ENCODE measurements at regions not wholly inside any gene's neighbourhood (a gene's known extent, or its start where the extent isn't known, plus 50 kb on each side); places are given as distances from the start of the nearest gene placed in this dataset.
A peak's percentile ranks its signal among the peaks of the same experiment; 100 is the strongest.
"Not testable (repeated sequence)": the region's sequence is repeated elsewhere in the genome, so short reads cannot be mapped to it uniquely, and the experiment has no call there.

DNA sequence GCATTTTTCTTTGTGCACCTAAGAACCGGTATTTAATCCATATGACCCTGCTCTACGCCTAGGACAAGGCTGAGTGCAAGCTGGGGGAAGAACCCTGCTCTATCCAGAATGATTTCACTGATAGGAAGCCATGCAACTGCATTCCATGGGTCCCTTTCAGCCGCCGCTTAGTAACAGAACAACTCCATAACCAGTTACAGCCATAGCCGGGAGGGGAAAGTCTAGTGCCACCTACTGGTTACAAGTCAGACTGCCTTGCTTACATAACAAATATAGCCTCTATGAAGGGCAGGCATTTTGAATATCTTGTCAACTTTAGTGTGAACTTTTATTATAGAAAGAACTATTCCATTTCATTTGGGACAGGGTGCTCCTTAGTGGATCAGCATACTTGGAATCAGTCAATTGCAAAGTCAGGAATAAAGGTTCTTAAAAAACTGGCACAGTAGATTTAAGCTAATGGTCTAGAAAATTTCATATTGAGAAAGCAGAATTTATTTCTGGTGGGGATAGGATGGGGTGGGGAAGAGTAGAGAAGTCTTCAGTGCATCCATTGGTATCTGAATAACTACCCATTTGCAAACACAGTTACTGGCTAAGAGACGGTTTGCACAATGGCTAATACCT, 521.7 kb downstream of the ADRA2A start:
- DNase-seq (ENCODE audit: low read depth) = peak; percentile 8

DNA sequence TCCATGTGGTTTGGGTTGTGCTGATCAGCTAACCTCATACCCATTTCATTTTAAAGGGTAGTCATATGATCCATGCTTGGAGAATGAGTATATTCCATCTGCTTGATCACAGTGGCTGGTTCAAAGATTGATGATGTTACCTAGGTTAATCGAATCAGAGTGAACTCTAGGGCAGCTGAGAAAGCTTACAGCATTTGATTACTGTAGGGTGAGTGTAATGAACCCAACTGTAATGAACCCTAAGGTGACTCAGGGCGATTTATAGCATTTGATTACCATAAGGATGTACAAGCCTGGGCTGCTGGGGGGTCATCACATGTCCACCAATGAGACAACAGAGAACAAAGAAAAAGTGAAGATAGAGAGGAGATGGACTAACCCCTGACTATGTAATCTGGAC, 523.1 kb downstream of the ADRA2A start:
- DNase-seq (ENCODE audit: low read depth) = no peak

DNA sequence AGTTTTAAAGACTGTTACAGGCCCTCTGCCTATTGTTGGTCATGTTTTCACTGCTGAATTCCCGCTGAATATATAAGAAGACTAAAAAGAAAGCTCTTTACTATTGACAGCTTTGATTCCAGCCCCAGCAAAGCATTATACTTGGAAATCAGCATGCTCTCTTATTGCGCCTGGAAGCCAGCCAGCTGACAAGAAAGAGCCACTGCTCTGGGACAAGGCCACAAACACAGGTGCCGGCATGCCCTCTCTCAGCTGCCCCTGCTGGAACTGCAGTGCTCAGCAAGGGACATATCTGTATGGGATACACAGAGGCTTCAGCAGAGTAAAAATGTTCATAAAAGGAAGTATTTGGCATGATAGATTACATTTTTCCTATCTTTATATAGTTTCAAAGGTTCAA, 523.9 kb downstream of the ADRA2A start:
- DNase-seq (ENCODE audit: low read depth) = no peak

DNA sequence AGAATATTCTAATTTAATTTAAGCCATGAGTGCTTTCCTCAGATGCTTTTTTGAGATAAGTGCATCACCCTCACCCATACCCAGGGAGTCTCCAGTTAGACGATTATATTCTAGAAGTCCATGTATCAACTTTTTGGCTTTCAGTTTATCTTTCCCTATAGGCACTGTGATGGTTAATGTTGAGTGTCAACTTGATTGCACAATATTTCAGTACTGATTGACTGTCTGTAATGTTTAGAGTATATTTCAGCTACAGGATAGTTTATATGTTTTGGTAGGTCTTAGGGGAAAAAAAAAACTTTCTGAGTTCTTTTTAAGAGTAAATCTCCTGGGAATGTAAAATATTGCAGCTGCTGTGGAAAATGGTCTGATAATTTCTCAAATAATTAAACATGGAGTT, 535.4 kb downstream of the ADRA2A start:
- no peak for DNase-seq (ENCODE audit: low read depth)

DNA sequence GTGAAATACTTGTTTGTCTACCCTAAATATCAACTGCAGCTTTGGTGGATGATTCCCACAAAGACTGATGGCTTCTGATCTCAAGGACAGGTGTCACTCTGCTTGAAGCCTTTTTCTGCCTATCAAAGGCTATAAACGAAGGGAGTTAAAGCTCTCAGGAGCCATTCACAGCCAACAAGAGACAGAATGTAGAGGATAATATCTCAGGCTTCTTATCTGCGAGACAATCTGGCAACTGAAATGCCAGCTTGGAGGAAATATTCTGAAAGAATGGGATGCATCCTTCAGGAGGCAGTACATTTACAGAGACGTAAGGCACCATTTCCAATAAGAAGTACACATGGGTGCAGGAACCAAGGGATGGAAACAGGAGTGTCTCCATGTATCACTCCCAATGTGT, 549.4 kb downstream of the GPAM start:
- no peak for DNase-seq (ENCODE audit: low read depth)

DNA sequence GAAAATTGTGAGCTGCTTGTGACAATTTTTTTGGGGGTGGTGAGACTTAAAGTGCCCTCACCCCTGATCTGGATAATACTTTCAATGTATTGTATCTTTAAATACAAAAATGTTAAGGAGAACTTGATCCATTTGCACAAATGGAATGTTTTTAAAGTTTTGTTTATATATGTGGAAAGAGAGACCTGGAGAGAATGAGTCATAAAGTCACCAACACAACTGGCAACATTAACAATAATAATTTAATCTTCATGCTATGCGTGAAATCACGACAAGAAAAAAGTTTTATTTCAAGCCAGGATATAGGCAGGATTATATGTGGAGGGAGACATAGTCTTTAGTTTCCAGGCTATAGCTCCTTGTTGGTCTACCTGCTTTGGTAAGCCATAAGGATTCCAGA, 537.5 kb downstream of the GPAM start:
- no peak for DNase-seq (ENCODE audit: low read depth)

DNA sequence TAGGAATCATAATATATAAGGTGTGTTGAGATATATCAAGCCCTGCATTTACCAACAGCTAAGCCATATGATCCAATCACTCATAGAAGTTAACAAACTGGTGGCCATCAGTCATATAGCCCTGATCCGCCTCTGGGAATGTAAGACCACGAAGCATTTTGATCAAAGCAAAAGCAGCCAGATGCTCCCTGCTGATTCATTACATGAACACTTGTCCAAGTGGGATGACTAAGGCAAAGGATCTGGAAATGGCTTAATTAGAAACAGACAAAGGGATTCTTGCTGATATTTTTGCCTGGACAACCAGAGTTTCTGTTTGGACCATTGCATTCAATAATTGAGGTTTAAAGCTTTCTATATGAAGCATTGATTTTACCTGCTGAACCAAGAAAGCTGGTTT, 535.5 kb downstream of the GPAM start:
- DNase-seq (ENCODE audit: low read depth) = no peak

DNA sequence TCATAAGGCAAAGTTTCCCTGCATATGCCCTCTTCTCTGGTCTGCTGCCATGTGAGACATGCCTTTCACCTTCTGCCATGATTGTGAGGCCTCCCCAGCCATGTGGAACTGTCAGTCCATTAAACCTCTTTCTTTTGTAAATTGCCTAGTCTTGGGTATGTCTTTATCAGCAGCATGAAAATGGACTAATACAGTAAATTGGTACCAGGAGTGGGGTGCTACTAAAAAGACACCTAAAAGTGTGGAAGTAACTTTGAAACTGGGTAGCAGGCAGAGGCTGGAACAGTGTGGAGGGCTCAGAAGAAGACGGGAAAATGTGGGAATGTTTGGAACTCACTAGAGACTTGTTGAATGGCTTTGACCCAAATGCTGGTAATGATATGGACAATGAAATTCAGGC, 534.5 kb downstream of the GPAM start:
- DNase-seq (ENCODE audit: low read depth) = not testable (repeated sequence)

DNA sequence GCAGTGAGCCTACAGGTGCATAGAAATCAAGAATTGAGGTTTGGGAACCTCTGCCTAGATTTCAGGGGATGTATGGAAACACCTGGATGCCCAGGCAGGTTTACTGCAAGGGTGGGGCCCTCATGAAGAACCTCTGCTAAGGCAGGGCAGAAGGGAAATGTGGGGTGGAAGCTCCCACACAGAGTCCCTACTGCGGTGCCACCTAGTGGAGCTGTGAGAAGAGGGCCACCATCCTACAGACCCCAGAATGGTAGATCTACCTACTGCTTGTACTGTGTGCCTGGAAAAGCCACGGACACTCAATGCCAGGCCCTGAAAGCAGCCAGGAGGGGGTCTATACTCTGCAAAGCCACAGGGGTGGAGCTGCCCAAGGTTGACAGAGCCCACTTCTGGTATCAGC, 533.5 kb downstream of the GPAM start:
- DNase-seq (ENCODE audit: low read depth) = no peak

DNA sequence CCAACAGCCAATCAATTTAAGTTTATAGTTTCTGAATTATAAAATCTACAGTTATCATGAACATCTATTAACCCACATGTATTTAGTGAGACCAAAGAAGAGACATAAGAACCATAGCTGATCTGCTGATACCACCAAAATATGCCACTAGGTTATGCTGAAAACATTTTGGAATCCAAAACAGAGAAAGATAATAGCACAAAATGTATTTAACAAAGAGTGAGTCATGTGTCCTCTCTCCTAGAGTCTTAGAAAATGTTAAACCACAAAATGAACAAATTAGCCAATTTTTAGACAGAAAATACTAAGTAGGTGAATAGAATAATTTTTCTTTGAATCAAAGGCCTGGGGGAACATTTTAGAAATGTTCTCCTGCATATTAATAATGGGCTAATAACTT, 527.5 kb downstream of the GPAM start:
- no peak for DNase-seq (ENCODE audit: low read depth)

DNA sequence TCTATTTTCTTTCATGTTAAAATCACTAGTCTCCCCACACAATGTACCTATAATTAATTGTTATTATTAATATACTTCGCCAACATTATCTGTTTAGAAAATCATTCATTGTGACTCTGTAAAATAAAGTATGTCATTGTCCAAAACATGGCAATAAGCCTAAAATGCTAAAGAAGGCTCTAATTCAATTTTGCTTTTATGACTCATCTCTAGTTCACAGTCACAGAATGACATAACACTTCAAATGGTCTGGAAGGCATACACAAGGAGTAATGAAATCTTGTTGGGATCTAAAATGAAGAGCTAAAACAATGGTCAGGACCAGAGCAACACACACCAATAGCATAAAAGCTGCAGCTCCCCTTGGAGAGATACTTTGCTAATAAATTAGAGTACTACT, 505.8 kb downstream of the GPAM start:
- no peak for DNase-seq (ENCODE audit: low read depth)

DNA sequence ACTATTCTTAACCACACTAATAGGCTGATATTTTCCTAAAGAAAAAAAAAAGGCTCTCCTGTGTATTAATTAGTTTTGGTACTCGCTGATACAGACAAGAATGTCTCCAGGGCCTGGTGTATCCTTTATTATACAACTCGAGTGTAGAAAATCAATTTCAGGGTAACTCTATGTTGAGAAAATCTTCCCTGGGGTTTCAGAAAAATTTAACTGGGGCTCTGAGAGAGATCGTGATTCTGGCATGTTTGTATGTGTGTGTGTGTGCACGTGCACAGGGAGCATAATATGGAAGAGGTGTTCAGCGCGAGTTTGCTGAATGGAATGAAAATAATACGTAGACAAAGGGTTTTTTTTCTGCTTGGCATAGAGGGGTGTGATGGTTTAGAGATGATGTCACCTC, 496.8 kb downstream of the GPAM start:
- no peak for DNase-seq (ENCODE audit: low read depth)

DNA sequence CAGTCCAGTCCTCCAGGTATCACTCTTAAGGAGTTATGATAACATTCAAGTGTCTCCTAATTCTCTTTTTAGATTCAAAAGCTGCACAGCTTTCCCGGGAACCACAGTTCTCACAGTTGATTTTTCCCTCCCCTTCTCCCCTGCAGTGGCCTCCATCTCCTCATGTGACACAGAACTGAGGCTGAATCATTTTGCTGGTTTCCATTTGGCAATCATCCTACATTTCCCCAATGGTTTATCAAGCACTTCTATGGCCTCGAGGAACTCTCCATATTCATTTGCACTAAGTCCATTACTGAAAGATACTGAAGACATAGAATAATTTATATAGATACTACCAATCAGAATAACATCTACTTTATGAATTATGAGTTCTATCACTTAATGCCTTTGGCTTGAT, 484.9 kb downstream of the GPAM start:
- no peak for DNase-seq (ENCODE audit: low read depth)

DNA sequence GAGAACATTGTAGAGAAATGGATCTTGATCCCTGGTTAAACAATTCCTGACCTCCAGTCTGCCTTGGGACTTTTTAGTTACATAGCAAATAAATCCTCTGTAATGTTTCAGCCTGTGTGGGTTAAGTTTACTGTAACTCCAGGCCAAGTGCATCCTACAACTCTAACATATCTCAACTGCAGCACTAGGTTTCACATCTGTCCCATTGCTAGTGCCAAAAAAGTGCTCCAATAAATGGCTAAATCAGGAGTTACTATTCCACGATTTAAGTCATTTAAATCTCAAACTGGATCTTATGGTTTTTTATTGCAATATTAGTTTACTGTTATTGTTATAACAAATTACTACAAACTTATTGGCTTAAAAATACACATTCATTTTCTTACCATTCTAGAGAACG, 479.6 kb downstream of the GPAM start:
- no peak for DNase-seq (ENCODE audit: low read depth)

DNA sequence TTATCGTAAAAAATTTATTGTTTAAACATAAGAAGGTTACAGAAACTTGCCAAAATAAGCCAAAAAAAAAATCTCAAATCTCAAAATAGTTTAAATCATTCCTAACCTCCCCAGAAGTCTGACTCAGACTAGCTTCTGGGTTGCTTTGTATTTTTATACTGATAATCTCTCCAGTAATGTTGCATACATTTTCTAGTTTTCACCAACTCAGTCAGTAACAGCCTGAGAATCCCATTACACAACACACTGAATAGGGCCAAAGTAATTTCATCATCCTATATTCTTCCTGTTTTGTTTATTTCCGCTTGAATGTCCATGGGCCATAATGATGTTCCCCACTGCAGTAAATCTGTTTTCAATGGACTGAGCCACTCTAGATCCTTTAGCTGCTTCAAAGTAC, 478.5 kb downstream of the GPAM start:
- DNase-seq (ENCODE audit: low read depth) = no peak

DNA sequence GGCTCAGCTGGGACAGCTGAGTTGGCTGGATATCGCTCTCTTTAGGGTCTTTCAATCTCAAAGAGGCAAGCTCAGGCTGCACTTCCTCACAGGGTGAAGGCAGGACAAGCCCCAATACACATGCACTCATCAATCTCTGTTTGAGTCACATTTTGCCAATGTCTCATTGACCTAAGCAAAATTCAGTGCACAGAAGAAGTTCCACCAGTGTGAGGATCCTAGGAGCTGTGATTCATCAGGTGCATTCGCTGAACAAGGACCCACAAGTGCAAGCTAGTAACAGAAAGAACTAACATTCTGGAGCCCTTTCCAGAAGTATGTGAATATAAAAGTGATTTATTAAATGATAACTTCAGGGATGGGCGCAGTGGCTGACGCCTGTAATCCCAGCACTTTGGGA, 477.2 kb downstream of the GPAM start:
- no peak for DNase-seq (ENCODE audit: low read depth)

DNA sequence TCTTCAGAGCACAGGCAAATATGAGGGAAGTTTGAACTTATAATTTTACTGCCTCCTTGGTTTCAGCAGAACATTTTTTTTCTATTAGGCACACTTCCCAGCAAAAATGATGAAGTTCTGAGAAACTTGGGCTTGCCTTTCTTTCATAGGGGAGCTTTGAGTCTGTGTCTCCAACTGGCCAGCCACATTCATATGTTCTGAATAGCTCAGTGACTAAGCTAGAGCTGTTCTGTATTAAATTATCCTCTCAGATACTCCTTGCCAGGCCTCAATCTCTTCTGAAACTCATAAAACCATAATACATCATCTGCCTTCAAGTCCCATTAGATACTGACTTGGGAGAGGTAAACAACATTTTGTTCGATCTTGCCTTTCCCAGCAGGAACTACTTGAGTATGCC, 476.5 kb downstream of the GPAM start:
- no peak for DNase-seq (ENCODE audit: low read depth)

DNA sequence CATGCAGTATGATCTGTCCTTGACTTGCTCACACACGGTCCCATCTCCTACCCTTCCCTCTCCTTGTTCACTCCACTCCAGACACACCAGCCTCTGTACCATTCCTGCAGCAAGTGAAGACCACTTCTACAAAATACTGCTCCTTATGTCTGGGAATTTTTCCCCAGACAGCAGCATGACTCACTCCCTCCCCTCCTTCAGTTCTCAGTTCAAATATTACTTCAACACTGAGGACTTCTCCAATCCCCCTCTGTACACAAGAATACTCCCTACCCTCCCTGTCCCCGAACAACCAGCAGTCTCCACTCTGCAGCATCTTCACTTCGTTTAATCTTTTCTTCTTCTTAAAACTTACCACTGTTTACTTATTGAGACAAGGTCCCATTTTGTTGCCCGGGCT, 474.0 kb downstream of the GPAM start:
- no peak for DNase-seq (ENCODE audit: low read depth)

DNA sequence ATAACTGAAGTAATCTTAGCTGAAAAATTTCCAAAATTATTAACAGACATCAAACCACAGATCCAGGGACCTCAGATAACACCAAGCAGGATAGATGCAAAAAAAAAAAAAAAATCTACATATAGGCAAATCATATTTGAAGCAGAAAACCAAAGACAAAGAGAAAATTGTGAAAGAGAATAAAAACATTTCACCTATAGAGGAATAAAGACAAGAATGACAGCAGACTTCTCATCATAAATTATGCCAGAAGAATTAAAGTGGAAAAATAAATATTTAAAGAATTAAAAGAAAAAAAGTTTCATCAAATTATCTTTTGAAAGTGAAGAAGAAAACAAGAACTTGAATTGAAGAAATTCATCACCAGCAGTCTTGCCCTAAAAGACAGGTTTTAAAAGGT, 467.5 kb downstream of the GPAM start:
- DNase-seq (ENCODE audit: low read depth) = no peak

DNA sequence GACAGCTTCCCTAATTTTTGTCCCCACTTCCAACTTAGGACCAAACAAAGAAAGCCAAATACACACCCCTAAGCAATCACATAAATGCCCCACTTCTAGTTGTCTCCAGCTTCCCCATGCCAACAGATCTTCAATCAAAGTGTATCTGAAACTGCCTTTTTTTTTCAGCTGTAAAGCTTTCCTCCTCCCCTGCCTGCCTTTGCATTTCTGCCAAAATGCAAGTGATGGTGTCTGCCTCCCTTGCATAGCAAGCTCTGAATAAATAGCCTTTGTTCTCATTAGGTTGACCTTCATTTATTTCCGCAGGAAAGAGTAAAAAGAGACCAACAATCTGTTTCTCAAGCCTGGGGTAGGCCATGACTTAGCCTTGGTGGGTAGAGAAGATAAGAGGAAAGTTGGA, 459.4 kb downstream of the GPAM start:
- DNase-seq (ENCODE audit: low read depth) = no peak

DNA sequence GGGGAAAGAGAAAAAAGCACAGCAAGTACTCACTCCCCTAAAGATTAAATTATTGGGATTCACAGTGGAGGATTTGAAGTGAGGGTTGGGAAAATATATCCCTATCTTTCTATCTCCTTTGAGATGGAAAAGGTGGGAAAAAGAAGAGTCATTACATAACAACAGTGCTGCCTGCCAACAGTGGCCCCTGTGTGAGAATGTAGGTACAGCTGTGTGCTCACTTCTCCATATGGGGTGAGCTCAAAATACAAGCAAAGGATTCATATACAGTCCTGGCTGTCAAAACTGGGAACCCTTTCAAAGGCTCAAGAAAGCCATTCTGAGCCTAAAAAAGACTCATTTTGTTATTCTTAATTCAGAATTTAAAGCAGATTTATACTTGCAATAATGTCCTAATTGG, 458.5 kb downstream of the GPAM start:
- DNase-seq (ENCODE audit: low read depth) = no peak

DNA sequence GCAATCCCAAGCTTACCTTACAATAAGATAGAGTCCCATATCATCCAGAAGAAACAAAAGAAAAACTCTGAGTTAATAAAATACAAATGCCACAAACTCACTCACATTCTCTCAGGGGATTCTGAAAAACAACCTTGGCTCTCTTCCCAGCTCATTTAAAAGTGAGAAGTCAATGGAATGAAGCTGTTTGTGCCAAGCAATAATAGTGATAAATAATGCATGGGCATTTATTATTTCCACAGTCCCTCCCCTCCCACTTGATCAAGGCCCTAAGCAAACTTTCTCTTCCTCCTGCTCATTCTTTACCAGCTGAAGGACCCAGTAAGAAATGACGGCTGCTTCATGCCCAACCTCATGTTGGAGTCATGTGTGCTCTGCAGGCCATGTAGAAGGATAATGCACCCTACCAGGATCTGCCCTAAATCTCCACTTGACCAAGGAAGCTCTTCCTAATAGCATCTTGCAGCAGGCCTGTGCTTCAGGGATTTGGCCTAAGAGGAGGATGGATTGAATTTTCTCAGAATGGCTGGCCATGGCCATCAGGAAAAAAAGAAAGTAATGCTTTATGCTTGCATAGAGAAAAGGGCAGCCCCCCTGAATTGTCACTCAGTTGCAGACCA, 451.3 kb downstream of the GPAM start:
- DNase-seq (ENCODE audit: low read depth) = no peak

DNA sequence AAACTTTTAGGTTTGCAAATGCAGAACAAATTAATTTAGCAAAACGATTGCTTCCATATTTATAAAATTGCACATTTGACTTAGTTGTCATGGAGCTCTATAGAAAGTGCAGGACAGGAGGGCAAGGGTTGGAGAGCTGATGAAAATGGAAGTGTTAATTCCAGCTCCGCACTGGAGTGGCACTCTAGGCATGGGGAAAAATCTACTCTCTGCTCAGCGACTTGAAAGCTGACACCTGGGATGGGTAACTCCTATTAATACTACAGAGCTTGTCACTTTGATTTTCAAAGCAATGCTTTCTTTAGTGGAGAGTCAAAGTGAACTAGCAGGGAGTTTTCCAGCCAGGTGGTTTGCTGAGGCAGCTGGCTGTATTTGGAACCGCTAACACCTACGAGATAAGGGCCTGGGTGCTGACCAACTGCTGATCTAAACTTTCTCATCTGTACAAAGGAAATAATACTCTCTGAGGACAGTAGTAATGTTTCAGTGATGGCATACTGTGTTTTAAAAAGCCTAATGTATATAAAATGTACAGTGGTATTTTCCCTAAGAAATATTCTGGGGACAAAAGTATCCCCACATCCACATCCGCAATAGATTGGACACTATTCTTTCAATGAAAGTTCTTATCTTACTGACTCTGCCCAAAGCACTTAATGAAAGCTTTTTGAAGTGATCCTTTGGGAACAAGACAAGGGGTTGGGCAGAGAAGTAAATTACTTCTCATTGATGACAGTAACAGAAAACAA, 444.3 kb downstream of the GPAM start:
- DNase-seq (ENCODE audit: low read depth) = no peak

DNA sequence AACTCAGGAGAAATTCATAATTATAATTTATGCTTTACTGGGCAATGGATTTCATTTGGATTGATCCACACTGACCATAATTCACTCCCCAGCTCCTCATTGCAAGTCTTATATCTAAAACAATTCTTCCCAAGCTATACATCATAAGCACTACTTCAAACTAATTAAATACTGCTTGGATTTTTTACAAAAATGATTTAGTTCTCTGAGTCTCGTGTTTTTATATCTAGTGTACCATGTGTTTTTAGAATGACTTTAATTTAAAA, 443.8 kb downstream of the GPAM start:
- no peak for DNase-seq (ENCODE audit: low read depth)
